ENCODE measurements at regions not wholly inside any gene's neighbourhood (a gene's known extent, or its start where the extent isn't known, plus 50 kb on each side); places are given as distances from the start of the nearest gene placed in this dataset.

GRCh38 chr5:42020788-42021530 is 95.9 kb downstream of the FBXO4 start:
- H3K4me1 ChIP-seq (ENCODE audit: insufficient read depth, low read length): peaks cover 4% of the 10 kb centered on the region
- TF ChIP-seq CTCF (IDR thresholded peaks at IDR 0.05; ENCODE audit: extremely low read depth, low read depth, low read length): no peak
- no peak for DNase-seq (ENCODE audit: insufficient read length, low spot score, missing footprints)
- no peaks in the 10 kb centered on the region for H3K79me2 ChIP-seq (ENCODE audit: insufficient read depth, low read length)
- H3K27ac ChIP-seq (ENCODE audit: low read depth, low read length): no peak overlapping the region
- H3K4me3 ChIP-seq (ENCODE audit: insufficient read depth, low read length): no peak overlapping the region
- no peaks in the 10 kb centered on the region for H4K20me1 ChIP-seq (ENCODE audit: insufficient read depth, low read length)
- H3K9me3 ChIP-seq (ENCODE audit: low read depth, low read length): no peaks in the 10 kb centered on the region
- no peaks in the 10 kb centered on the region for H3K36me3 ChIP-seq (ENCODE audit: insufficient read depth, low read length)
- no peaks in the 10 kb centered on the region for H3K27me3 ChIP-seq (ENCODE audit: insufficient read depth, low read length)
- H2AFZ ChIP-seq (ENCODE audit: low read length): no peak overlapping the region
- H3K4me2 ChIP-seq (ENCODE audit: insufficient read depth, low read length): no peak overlapping the region

GRCh38 chr5:42021923-42022322 is 96.8 kb downstream of the FBXO4 start:
- TF ChIP-seq CTCF (IDR thresholded peaks at IDR 0.05; ENCODE audit: extremely low read depth, low read depth, low read length): no peak
- no peak for DNase-seq (ENCODE audit: insufficient read length, low spot score, missing footprints)
- Histone ChIP-seq H3K4me1 (ENCODE audit: insufficient read depth, low read length) (peaks cover 4% of the 10 kb centered on the region), H3K27me3 (ENCODE audit: insufficient read depth, low read length) (no peaks in the 10 kb centered on the region), H3K36me3 (ENCODE audit: insufficient read depth, low read length) (no peaks in the 10 kb centered on the region), H3K9me3 (ENCODE audit: low read depth, low read length) (no peaks in the 10 kb centered on the region), H3K4me2 (ENCODE audit: insufficient read depth, low read length) (no peak overlapping the region), H3K27ac (ENCODE audit: low read depth, low read length) (no peak overlapping the region), H3K79me2 (ENCODE audit: insufficient read depth, low read length) (no peaks in the 10 kb centered on the region), H3K4me3 (ENCODE audit: insufficient read depth, low read length) (no peak overlapping the region), H4K20me1 (ENCODE audit: insufficient read depth, low read length) (no peaks in the 10 kb centered on the region), H2AFZ (ENCODE audit: low read length) (no peak overlapping the region)

GRCh38 chr5:42022383-42022972 is 97.4 kb downstream of the FBXO4 start:
- H3K27ac ChIP-seq (ENCODE audit: low read depth, low read length): no peak overlapping the region
- TF ChIP-seq CTCF (IDR thresholded peaks at IDR 0.05; ENCODE audit: extremely low read depth, low read depth, low read length): no peak
- no peaks in the 10 kb centered on the region for H3K9me3 ChIP-seq (ENCODE audit: low read depth, low read length)
- peaks cover 4% of the 10 kb centered on the region for H3K4me1 ChIP-seq (ENCODE audit: insufficient read depth, low read length)
- H3K79me2 ChIP-seq (ENCODE audit: insufficient read depth, low read length): no peaks in the 10 kb centered on the region
- no peaks in the 10 kb centered on the region for H3K27me3 ChIP-seq (ENCODE audit: insufficient read depth, low read length)
- no peak overlapping the region for H3K4me2 ChIP-seq (ENCODE audit: insufficient read depth, low read length)
- H3K4me3 ChIP-seq (ENCODE audit: insufficient read depth, low read length): no peak overlapping the region
- H3K36me3 ChIP-seq (ENCODE audit: insufficient read depth, low read length): no peaks in the 10 kb centered on the region
- H4K20me1 ChIP-seq (ENCODE audit: insufficient read depth, low read length): no peaks in the 10 kb centered on the region
- H2AFZ ChIP-seq (ENCODE audit: low read length): no peak overlapping the region
- DNase-seq (ENCODE audit: insufficient read length, low spot score, missing footprints): no peak

- H3K79me2 ChIP-seq (ENCODE audit: insufficient read depth, low read length): no peaks in the 10 kb centered on the region
- no peak overlapping the region for H3K4me3 ChIP-seq (ENCODE audit: insufficient read depth, low read length)
- TF ChIP-seq CTCF (IDR thresholded peaks at IDR 0.05; ENCODE audit: extremely low read depth, low read depth, low read length): no peak
- H3K27me3 ChIP-seq (ENCODE audit: insufficient read depth, low read length): no peaks in the 10 kb centered on the region
- no peak overlapping the region for H3K4me2 ChIP-seq (ENCODE audit: insufficient read depth, low read length)
- H3K27ac ChIP-seq (ENCODE audit: low read depth, low read length): no peak overlapping the region
- H2AFZ ChIP-seq (ENCODE audit: low read length): no peak overlapping the region
- no peaks in the 10 kb centered on the region for H4K20me1 ChIP-seq (ENCODE audit: insufficient read depth, low read length)
- no peaks in the 10 kb centered on the region for H3K4me1 ChIP-seq (ENCODE audit: insufficient read depth, low read length)
- H3K9me3 ChIP-seq (ENCODE audit: low read depth, low read length): no peaks in the 10 kb centered on the region
- DNase-seq (ENCODE audit: insufficient read length, low spot score, missing footprints): no peak
- no peaks in the 10 kb centered on the region for H3K36me3 ChIP-seq (ENCODE audit: insufficient read depth, low read length)
Observed at GRCh38 chr5:42026446-42026845, 101.4 kb downstream of the FBXO4 start.

Measured in osteoblast (primary cell).